Left ventricle myocardium inferior (tissue), 1 donor: ENCODE measurements at regions not wholly inside any gene's neighbourhood (a gene's known extent, or its start where the extent isn't known, plus 50 kb on each side); places are given as distances from the start of the nearest gene placed in this dataset.

Source experiments
- DNase-seq: peaks from one replicate; pipeline ENCODE4 v3.0.0-alpha.2; 2020
- H3K27ac ChIP-seq: fragments of 200-600 bp; replicated peaks from 2 replicates; pipeline ENCODE4 v1.8.0; 2021
- H3K27me3 ChIP-seq: fragments of 200-600 bp; 2 replicates; pipeline ENCODE4 v1.8.0; 2021; ENCODE audit warnings: low read depth
- H3K36me3 ChIP-seq: fragments of 200-600 bp; 2 replicates; pipeline ENCODE4 v1.8.0; 2021
- H3K4me1 ChIP-seq: fragments of 200-600 bp; 2 replicates; pipeline ENCODE4 v1.8.0; 2021
- H3K4me3 ChIP-seq: fragments of 200-600 bp; 2 replicates; pipeline ENCODE4 v1.8.0; 2021; ENCODE audit warnings: mild to moderate bottlenecking, moderate library complexity
- H3K9me3 ChIP-seq: fragments of 200-600 bp; replicated peaks from 2 replicates; pipeline ENCODE4 v1.8.0; 2021
- CTCF ChIP-seq: fragments of 200-600 bp; IDR thresholded peaks from 2 replicates; pipeline ENCODE4 v1.8.0; 2021; ENCODE audit warnings: antibody characterized with exemption, mild to moderate bottlenecking, borderline replicate concordance
- intact Hi-C: fragments of 100-400 bp; cut with micrococcal nuclease; formaldehyde crosslinking; loops from one replicate; pipeline ENCODE4 v1.11.0; 2022
- donor health status: DM: no; HTN: yes; CAD: no; lungs with severe emphysema.

DNA sequence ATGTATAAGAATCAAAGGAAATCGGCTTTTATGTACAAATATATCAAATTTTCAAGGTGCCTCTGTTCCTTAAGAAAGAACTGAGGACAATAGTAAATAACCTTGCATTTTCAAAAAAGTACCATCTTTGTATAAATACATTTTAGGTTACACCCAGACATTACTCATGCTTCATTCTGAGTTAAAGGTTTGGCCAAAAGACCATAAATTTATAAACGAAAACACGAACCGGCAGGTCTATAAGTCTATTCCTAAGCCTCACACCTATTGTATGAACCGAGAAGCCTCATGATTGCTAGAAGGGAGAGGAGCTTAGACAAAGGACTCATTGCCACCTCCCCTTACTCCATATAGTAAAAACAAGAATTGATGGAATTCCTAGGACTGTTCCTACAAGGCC is 94.6 kb upstream of the PSMD7 start:
- intact Hi-C loops, result no loop called here
- no peak for TF ChIP-seq CTCF
- H3K4me3 ChIP-seq, result no peak overlapping the region
- no peak for DNase-seq
- no peaks in the 10 kb centered on the region for H3K27me3 ChIP-seq
- no peak overlapping the region for H3K27ac ChIP-seq
- no peaks in the 10 kb centered on the region for H3K4me1 ChIP-seq
- peaks cover 5% of the 10 kb centered on the region for H3K9me3 ChIP-seq
- no peaks in the 10 kb centered on the region for H3K36me3 ChIP-seq

- intact Hi-C loops, result no loop called here
- H3K9me3 ChIP-seq, result peaks cover 5% of the 10 kb centered on the region
Measured at GRCh38 chr16:74201576-74201975, 95.0 kb upstream of the PSMD7 start.

DNA sequence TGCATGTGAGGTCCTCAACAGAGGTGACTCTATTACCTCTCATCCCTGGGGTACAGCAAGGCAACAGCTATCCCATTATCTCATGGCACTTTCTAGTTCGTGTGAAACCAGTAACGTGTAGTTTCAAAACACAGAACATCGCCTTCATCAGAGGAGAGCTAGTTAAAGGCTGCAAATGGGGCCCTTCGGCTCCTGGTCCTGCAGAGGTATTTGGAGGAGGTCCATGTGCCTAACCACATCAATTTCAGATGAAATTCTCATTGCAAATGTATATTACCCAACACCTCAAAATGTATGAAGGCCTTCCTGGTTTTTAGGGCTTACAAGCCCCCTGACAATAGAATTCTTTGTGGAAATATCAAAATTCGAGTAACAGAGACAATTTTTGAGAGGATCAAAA is 95.7 kb upstream of the PSMD7 start:
- no peak for TF ChIP-seq CTCF
- no peaks in the 10 kb centered on the region for H3K4me1 ChIP-seq
- no peak overlapping the region for H3K4me3 ChIP-seq
- no peaks in the 10 kb centered on the region for H3K36me3 ChIP-seq
- peaks cover 5% of the 10 kb centered on the region for H3K9me3 ChIP-seq
- no peak overlapping the region for H3K27ac ChIP-seq
- intact Hi-C loops, result no loop called here
- DNase-seq, result no peak
- no peaks in the 10 kb centered on the region for H3K27me3 ChIP-seq

More at GRCh38 chr16:74201576-74201975, 95.0 kb upstream of the PSMD7 start:
- TF ChIP-seq CTCF, result no peak
- Histone ChIP-seq H3K4me1 (no peaks in the 10 kb centered on the region), H3K36me3 (no peaks in the 10 kb centered on the region), H3K27me3 (no peaks in the 10 kb centered on the region), H3K27ac (no peak overlapping the region), H3K4me3 (no peak overlapping the region)
- no peak for DNase-seq

GRCh38 chr16:74199842-74200124 is 96.8 kb upstream of the PSMD7 start:
- H3K4me3 ChIP-seq, result no peak overlapping the region
- no peak overlapping the region for H3K27ac ChIP-seq
- DNase-seq, result no peak
- peaks cover 5% of the 10 kb centered on the region for H3K9me3 ChIP-seq
- intact Hi-C loops, result no loop called here
- H3K27me3 ChIP-seq, result no peaks in the 10 kb centered on the region
- no peak for TF ChIP-seq CTCF
- no peaks in the 10 kb centered on the region for H3K4me1 ChIP-seq
- no peaks in the 10 kb centered on the region for H3K36me3 ChIP-seq

DNA sequence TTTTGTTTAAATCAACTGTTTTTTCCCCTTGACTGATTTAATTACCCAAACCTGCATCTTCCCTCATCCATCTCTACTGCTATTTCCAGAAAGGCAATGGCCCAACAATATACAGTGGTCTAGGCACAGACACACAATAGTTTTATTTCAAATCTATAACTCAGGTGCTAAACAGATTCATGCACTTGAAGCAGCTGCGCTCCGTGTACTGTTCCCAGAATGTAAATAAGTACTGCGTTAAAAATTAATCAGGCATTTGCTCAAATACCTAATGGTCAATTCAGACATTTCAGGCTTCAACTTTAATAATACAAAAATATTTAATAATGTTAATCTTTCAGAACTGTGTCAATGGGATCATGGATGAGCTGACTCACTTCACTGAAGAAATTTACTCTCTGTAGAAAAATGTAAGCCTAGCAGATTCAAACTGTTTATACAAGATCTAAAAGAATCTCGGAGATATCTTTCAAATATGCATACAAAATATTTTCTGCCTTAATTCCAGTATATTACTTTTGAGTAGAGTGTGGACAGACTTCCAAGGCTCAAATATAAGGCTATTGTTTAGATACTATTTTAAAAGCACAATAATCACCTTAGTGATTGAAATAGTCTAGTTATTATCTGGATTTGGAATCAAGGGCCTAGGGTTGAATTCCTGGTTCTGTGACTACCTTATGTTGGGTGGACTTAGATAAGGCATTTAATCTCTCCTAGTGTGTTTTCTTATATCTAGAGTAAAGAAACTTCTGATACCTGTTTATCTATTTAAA is 97.4 kb upstream of the PSMD7 start:
- H3K4me1 ChIP-seq, result no peaks in the 10 kb centered on the region
- no peaks in the 10 kb centered on the region for H3K36me3 ChIP-seq
- no peak for TF ChIP-seq CTCF
- H3K27me3 ChIP-seq, result no peaks in the 10 kb centered on the region
- H3K27ac ChIP-seq, result no peak overlapping the region
- no peak overlapping the region for H3K4me3 ChIP-seq
- intact Hi-C loops, result no loop called here
- DNase-seq, result no peak
- H3K9me3 ChIP-seq, result peaks cover 5% of the 10 kb centered on the region
